DND-41 (cell line): ENCODE measurements at regions not wholly inside any gene's neighbourhood (a gene's known extent, or its start where the extent isn't known, plus 50 kb on each side); places are given as distances from the start of the nearest gene placed in this dataset.

Experiments
- ATAC-seq: fragments of 200-7000 bp; cut with Tn5 transposase; 3 replicates; pipeline ENCODE4 v1.9.1; 2021; ENCODE audit warnings: low read depth; ENCODE audit not compliant: insufficient read depth
- DNase-seq: peaks from one replicate; pipeline ENCODE4 v3.0.0-alpha.2; 2020
- H2AFZ ChIP-seq: 2 replicates; pipeline ENCODE4 v1.6.0; 2012; ENCODE audit warnings: low read depth, low read length
- H3K27ac ChIP-seq: 2 replicates; pipeline ENCODE4 v1.5.1; 2012; ENCODE audit warnings: low read length, inconsistent platforms
- H3K27me3 ChIP-seq: fragments of 200-600 bp; sonication (generic); 2 replicates; pipeline ENCODE4 v1.6.0; 2012; ENCODE audit warnings: low read length, mild to moderate bottlenecking, inconsistent platforms; ENCODE audit not compliant: insufficient read depth, poor library complexity
- H3K36me3 ChIP-seq: 2 replicates; pipeline ENCODE4 v1.5.1; 2012; ENCODE audit warnings: low read length, inconsistent platforms; ENCODE audit not compliant: insufficient read depth
- H3K4me1 ChIP-seq: 2 replicates; pipeline ENCODE4 v1.5.1; 2012; ENCODE audit warnings: mild to moderate bottlenecking, low read length; ENCODE audit not compliant: insufficient read depth
- H3K4me2 ChIP-seq: 2 replicates; pipeline ENCODE4 v1.6.0; 2012; ENCODE audit warnings: mild to moderate bottlenecking, moderate library complexity, low read length, inconsistent platforms; ENCODE audit not compliant: insufficient read depth
- H3K4me3 ChIP-seq, 2 experiments: fragments of 200-600 bp in 1 of 2; shearing (Covaris generic) in 1 of 2; 2 replicates each; pipeline ENCODE4 v1.5.1; 2012 to 2016; ENCODE audit warnings: inconsistent platforms in 2 of 2, low read length in 2 of 2, mild to moderate bottlenecking in 2 of 2, low read depth in 1 of 2, moderate library complexity in 1 of 2
- H3K79me2 ChIP-seq: 2 replicates; pipeline ENCODE4 v1.6.0; 2012; ENCODE audit warnings: low read length, inconsistent platforms; ENCODE audit not compliant: insufficient read depth
- H3K9ac ChIP-seq: 2 replicates; pipeline ENCODE4 v1.6.0; 2012; ENCODE audit warnings: low read depth, mild to moderate bottlenecking, inconsistent platforms, low read length, moderate library complexity
- H3K9me3 ChIP-seq: 2 replicates; pipeline ENCODE4 v1.5.1; 2012; ENCODE audit warnings: low read length, moderate library complexity, mild to moderate bottlenecking, inconsistent platforms; ENCODE audit not compliant: insufficient read depth, severe bottlenecking
- H4K20me1 ChIP-seq: 2 replicates; pipeline ENCODE4 v1.6.0; 2012; ENCODE audit warnings: low read length; ENCODE audit not compliant: insufficient read depth
- EZH2 ChIP-seq: IDR thresholded peaks from 3 replicates; pipeline ENCODE4 v1.6.1; 2012; ENCODE audit warnings: borderline replicate concordance, low read depth, mild to moderate bottlenecking, moderate library complexity, low read length, inconsistent platforms; ENCODE audit not compliant: severe bottlenecking
- TF ChIP-seq, protein P1 (sequence below): IDR thresholded peaks from 2 replicates; pipeline ENCODE4 v1.5.1; 2012; ENCODE audit warnings: borderline replicate concordance, low read length, moderate library complexity, mild to moderate bottlenecking; ENCODE audit not compliant: poor library complexity, severe bottlenecking; ENCODE audit errors: extremely low read depth

DNA sequence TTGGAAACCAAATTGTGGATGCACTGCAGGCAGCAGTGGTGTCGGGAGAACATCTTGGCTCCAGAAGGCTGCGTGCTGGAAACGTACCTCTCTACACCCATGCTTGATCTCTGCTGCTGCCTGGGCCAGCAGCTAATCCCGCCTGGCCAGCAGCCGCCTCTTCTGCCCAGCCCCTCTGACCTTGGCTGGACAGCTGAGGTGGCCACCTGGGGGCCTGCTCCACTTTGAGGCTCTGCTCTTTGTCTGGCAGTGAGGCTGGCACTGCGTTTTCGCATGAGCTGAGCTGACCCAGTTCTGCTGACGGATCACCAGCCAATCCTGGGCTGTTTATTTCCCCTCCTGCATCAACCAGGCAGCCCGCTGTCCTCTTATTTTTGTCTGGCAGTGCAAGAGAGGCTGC, 154.9 kb downstream of the TENT4A start:
- H3K4me1 ChIP-seq: no peaks in the 10 kb centered on the region
- H3K36me3 ChIP-seq: no peaks in the 10 kb centered on the region
- H3K79me2 ChIP-seq: no peaks in the 10 kb centered on the region
- no peak overlapping the region for H3K27ac ChIP-seq
- H3K27me3 ChIP-seq: no peaks in the 10 kb centered on the region
- H2AFZ ChIP-seq: no peak overlapping the region
- H4K20me1 ChIP-seq: no peaks in the 10 kb centered on the region
- no peak overlapping the region for H3K4me3 ChIP-seq
- no peak overlapping the region for H3K4me2 ChIP-seq
- DNase-seq (no peak), ATAC-seq (no peak)
- no peak for TF ChIP-seq EZH2
- TF ChIP-seq, protein P1, sequence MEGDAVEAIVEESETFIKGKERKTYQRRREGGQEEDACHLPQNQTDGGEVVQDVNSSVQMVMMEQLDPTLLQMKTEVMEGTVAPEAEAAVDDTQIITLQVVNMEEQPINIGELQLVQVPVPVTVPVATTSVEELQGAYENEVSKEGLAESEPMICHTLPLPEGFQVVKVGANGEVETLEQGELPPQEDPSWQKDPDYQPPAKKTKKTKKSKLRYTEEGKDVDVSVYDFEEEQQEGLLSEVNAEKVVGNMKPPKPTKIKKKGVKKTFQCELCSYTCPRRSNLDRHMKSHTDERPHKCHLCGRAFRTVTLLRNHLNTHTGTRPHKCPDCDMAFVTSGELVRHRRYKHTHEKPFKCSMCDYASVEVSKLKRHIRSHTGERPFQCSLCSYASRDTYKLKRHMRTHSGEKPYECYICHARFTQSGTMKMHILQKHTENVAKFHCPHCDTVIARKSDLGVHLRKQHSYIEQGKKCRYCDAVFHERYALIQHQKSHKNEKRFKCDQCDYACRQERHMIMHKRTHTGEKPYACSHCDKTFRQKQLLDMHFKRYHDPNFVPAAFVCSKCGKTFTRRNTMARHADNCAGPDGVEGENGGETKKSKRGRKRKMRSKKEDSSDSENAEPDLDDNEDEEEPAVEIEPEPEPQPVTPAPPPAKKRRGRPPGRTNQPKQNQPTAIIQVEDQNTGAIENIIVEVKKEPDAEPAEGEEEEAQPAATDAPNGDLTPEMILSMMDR: no peak
- no peaks in the 10 kb centered on the region for H3K9me3 ChIP-seq
- H3K9ac ChIP-seq: no peak overlapping the region

DNA sequence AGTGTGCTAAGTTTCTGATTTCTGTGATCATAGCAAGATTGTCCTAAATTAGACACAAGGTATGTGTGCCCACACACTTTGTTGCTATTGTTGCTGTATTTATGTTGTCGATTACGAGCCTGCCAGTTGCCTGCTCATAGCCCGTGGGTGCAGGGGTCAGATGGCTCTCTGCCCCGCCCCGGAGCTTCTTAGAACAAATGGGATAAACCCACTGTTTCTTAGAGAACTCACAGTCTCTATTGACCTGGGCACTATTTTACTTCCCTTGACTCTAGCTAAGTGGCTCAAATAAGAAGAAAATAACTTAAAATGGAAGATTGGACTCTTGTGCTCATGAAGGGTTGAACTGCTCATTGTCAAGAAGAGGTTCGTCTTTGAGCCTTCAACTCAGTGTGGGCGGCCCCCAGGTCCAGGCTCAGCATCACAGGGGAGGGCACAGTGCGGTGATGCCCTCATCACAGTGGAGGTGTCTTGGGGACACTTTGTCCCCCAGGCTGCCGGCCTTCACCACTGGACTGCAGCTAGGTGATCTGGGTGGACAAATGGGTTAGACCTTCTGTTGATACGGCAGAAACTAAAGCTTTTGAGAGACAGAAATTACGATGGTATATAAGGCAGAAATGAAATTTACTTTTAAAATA, 155.5 kb downstream of the TENT4A start:
- no peak overlapping the region for H3K4me3 ChIP-seq
- H3K36me3 ChIP-seq: no peaks in the 10 kb centered on the region
- no peak for ATAC-seq
- H3K9me3 ChIP-seq: no peaks in the 10 kb centered on the region
- no peak overlapping the region for H2AFZ ChIP-seq
- no peak overlapping the region for H3K27ac ChIP-seq
- no peaks in the 10 kb centered on the region for H3K4me1 ChIP-seq
- H3K4me2 ChIP-seq: no peak overlapping the region
- no peaks in the 10 kb centered on the region for H3K27me3 ChIP-seq
- no peaks in the 10 kb centered on the region for H3K79me2 ChIP-seq
- TF ChIP-seq, protein P1: no peak
- TF ChIP-seq EZH2: no peak
- no peak for DNase-seq
- no peaks in the 10 kb centered on the region for H4K20me1 ChIP-seq
- no peak overlapping the region for H3K9ac ChIP-seq

DNA sequence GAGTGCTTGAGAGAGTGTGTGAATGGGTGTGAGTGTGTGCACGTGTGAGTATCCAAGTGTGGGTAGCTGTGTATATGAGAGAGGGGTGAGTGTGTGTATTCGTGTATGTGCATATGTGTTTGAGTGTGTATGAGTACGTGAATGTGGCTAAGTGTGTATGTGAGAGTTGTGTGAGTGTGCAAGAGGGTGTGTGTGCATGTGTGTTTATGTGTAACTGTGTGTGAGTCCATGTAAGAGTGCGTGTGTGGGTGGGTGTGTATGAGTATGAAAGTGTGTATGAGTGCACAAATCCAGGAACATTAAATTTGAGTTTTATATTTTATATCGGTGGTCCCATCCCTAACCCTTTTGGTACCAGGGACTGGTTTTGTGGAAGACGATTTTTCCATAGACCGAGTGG, 156.4 kb downstream of the TENT4A start:
- no peaks in the 10 kb centered on the region for H4K20me1 ChIP-seq
- no peak overlapping the region for H3K27ac ChIP-seq
- H3K4me1 ChIP-seq: no peaks in the 10 kb centered on the region
- H3K4me2 ChIP-seq: no peak overlapping the region
- no peak overlapping the region for H2AFZ ChIP-seq
- H3K4me3 ChIP-seq: no peak overlapping the region
- no peak overlapping the region for H3K9ac ChIP-seq
- no peaks in the 10 kb centered on the region for H3K79me2 ChIP-seq
- no peak for DNase-seq
- H3K27me3 ChIP-seq: no peaks in the 10 kb centered on the region
- no peaks in the 10 kb centered on the region for H3K9me3 ChIP-seq
- H3K36me3 ChIP-seq: no peaks in the 10 kb centered on the region
- no peak for TF ChIP-seq EZH2
- TF ChIP-seq, protein P1: no peak
- no peak for ATAC-seq
